Esophagus muscularis mucosa (tissue), 4 donors: ENCODE measurements at regions not wholly inside any gene's neighbourhood (a gene's known extent, or its start where the extent isn't known, plus 50 kb on each side); places are given as distances from the start of the nearest gene placed in this dataset.

Source experiments
- EP300 ChIP-seq: sonication (generic); formaldehyde crosslinking; IDR thresholded peaks from one replicate; pipeline ENCODE4 v1.6.1; 2017; ENCODE audit warnings: antibody characterized with exemption
- POLR2A ChIP-seq: fragments of 450-650 bp; IDR thresholded peaks from one replicate; pipeline ENCODE4 v1.6.1; 2017; ENCODE audit warnings: antibody characterized with exemption, moderate library complexity, mild to moderate bottlenecking, low read depth
- TF ChIP-seq, protein P1 (sequence below), 3 experiments: fragments of 200-600 bp in 2 of 3; fragments of 450-650 bp in 1 of 3; sonication (generic) in 2 of 3; IDR thresholded peaks; one replicate each; pipeline ENCODE4 v1.5.1; 2017 to 2019; ENCODE audit warnings: antibody characterized with exemption in 3 of 3, mild to moderate bottlenecking in 2 of 3, moderate library complexity in 1 of 3

DNA sequence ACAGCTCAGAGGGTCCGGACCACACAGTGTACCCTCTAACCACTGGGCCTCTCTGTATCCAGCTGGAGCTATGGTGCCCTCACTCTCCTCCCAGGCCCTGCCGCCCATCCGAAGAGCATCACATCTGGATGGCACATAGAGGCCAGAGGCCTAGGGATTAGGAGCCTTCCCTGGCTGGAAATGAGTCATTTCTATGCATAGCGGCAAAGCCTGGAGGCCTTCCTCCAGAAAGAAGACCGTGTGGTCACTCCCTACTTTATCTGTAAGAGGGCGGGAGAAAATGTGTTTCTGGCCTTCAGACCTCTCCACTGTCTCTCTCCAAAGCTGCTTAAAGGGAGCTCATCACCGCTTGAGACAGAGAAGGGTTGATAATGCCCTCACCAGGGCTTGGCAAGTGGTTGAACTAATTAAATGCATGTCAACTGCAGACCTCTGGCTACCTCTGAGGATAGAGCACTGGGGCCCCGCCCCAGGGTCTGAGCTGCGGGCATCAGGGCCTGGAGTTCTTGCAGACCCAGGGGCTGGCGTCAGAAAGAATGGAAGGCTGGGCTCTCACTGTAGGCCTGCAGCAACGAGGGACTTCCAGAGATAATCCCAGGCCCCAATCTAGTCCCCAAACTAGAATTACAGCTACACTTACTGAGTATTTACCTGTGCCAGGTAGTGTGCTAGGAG is 122.2 kb downstream of the IRX5 start:
- TF ChIP-seq, protein P1, sequence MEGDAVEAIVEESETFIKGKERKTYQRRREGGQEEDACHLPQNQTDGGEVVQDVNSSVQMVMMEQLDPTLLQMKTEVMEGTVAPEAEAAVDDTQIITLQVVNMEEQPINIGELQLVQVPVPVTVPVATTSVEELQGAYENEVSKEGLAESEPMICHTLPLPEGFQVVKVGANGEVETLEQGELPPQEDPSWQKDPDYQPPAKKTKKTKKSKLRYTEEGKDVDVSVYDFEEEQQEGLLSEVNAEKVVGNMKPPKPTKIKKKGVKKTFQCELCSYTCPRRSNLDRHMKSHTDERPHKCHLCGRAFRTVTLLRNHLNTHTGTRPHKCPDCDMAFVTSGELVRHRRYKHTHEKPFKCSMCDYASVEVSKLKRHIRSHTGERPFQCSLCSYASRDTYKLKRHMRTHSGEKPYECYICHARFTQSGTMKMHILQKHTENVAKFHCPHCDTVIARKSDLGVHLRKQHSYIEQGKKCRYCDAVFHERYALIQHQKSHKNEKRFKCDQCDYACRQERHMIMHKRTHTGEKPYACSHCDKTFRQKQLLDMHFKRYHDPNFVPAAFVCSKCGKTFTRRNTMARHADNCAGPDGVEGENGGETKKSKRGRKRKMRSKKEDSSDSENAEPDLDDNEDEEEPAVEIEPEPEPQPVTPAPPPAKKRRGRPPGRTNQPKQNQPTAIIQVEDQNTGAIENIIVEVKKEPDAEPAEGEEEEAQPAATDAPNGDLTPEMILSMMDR (IDR thresholded peaks at IDR 0.05): no peak
- TF ChIP-seq EP300 (no peak), POLR2A (no peak)
